ENCODE measurements at regions not wholly inside any gene's neighbourhood (a gene's known extent, or its start where the extent isn't known, plus 50 kb on each side); places are given as distances from the start of the nearest gene placed in this dataset.

DNA sequence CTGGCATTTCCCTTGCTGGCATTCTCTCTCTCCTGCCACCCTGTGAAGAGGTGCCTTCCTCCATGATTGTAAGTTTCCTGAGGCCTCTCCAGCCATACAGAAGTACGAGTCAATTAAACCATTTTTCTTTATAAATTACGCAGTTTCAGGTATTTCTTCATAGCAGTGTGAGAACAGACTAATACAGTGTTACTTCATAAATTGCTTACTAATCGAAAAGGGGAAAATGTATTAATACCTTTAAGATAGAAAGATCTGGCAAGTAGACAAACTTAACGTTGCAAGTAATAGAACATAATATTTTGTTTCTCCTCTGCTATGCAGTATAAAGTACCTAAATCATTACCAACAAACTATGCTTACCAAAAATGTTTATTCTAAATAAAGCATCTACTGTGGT lies 178.3 kb upstream of the LAMA2 start:
- TF ChIP-seq POLR2A (IDR thresholded peaks at IDR 0.05): no peak
- TF ChIP-seq, protein P1, sequence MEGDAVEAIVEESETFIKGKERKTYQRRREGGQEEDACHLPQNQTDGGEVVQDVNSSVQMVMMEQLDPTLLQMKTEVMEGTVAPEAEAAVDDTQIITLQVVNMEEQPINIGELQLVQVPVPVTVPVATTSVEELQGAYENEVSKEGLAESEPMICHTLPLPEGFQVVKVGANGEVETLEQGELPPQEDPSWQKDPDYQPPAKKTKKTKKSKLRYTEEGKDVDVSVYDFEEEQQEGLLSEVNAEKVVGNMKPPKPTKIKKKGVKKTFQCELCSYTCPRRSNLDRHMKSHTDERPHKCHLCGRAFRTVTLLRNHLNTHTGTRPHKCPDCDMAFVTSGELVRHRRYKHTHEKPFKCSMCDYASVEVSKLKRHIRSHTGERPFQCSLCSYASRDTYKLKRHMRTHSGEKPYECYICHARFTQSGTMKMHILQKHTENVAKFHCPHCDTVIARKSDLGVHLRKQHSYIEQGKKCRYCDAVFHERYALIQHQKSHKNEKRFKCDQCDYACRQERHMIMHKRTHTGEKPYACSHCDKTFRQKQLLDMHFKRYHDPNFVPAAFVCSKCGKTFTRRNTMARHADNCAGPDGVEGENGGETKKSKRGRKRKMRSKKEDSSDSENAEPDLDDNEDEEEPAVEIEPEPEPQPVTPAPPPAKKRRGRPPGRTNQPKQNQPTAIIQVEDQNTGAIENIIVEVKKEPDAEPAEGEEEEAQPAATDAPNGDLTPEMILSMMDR (IDR thresholded peaks at IDR 0.05): no peak
